Chondrocyte (in vitro differentiated cells): ENCODE measurements at regions not wholly inside any gene's neighbourhood (a gene's known extent, or its start where the extent isn't known, plus 50 kb on each side); places are given as distances from the start of the nearest gene placed in this dataset.

Source experiments
- DNase-seq: peaks from one replicate; pipeline ENCODE4 v3.0.0; 2021; ENCODE audit warnings: mixed read lengths, low spot score
- H3K27ac Mint-ChIP-seq: one replicate; pipeline ENCODE4 v1.8.0; 2021; ENCODE audit warnings: mild to moderate bottlenecking, moderate library complexity, mixed read lengths; ENCODE audit not compliant: unreplicated experiment
- H3K27me3 Mint-ChIP-seq: 2 replicates; pipeline ENCODE4 v1.8.0; 2021; ENCODE audit warnings: low read depth, mixed read lengths
- H3K36me3 Mint-ChIP-seq: 2 replicates; pipeline ENCODE4 v1.8.0; 2021; ENCODE audit warnings: low read depth, mixed read lengths
- H3K4me1 Mint-ChIP-seq: 2 replicates; pipeline ENCODE4 v1.8.0; 2021; ENCODE audit warnings: low read depth, mild to moderate bottlenecking, mixed read lengths
- H3K4me3 Mint-ChIP-seq: one replicate; pipeline ENCODE4 v1.8.0; 2021; ENCODE audit warnings: mild to moderate bottlenecking, moderate library complexity, mixed read lengths; ENCODE audit not compliant: unreplicated experiment
- H3K9me3 Mint-ChIP-seq: 2 replicates; pipeline ENCODE4 v1.8.0; 2021; ENCODE audit warnings: low read depth, mixed read lengths
- CTCF ChIP-seq: fragments of 200-600 bp; sonication (generic); IDR thresholded peaks from 2 replicates; pipeline ENCODE4 v1.5.0; 2021; ENCODE audit warnings: antibody characterized with exemption, mild to moderate bottlenecking, moderate library complexity

- H3K4me1 Mint-ChIP-seq, result peaks cover 11% of the 10 kb centered on the region
- no peak overlapping the region for H3K27ac Mint-ChIP-seq
- DNase-seq, result no peak
- H3K4me3 Mint-ChIP-seq, result no peak overlapping the region
- no peaks in the 10 kb centered on the region for H3K9me3 Mint-ChIP-seq
- no peak for TF ChIP-seq CTCF
- no peaks in the 10 kb centered on the region for H3K36me3 Mint-ChIP-seq
- peaks cover 8% of the 10 kb centered on the region for H3K27me3 Mint-ChIP-seq
These were observed 82.5 kb upstream of the ATF3 start for GRCh38 chr1:212526111-212526491.

GRCh38 chr1:212528501-212528900 lies 80.1 kb upstream of the ATF3 start:
- Mint-ChIP-seq H3K27me3 (peaks cover 21% of the 10 kb centered on the region), H3K36me3 (no peaks in the 10 kb centered on the region), H3K4me1 (peaks cover 11% of the 10 kb centered on the region), H3K9me3 (no peaks in the 10 kb centered on the region), H3K4me3 (no peak overlapping the region), H3K27ac (no peak overlapping the region)
- no peak for TF ChIP-seq CTCF
- no peak for DNase-seq

GRCh38 chr1:212529211-212529741 lies 79.3 kb upstream of the ATF3 start:
- Mint-ChIP-seq H3K36me3 (no peaks in the 10 kb centered on the region), H3K4me3 (no peak overlapping the region), H3K27me3 (peaks cover 24% of the 10 kb centered on the region), H3K4me1 (peaks cover 11% of the 10 kb centered on the region), H3K9me3 (no peaks in the 10 kb centered on the region), H3K27ac (no peak overlapping the region)
- TF ChIP-seq CTCF, result no peak
- DNase-seq, result no peak

GRCh38 chr1:212531267-212531666 lies 77.3 kb upstream of the ATF3 start:
- DNase-seq, result no peak
- Mint-ChIP-seq H3K27me3 (peaks cover 29% of the 10 kb centered on the region), H3K4me3 (no peak overlapping the region), H3K36me3 (no peaks in the 10 kb centered on the region), H3K27ac (no peak overlapping the region), H3K9me3 (no peaks in the 10 kb centered on the region), H3K4me1 (peaks cover 4% of the 10 kb centered on the region)
- no peak for TF ChIP-seq CTCF

GRCh38 chr1:212531796-212532195 lies 76.8 kb upstream of the ATF3 start:
- Mint-ChIP-seq H3K27ac (no peak overlapping the region), H3K4me3 (no peak overlapping the region), H3K4me1 (peaks cover 4% of the 10 kb centered on the region), H3K27me3 (peaks cover 29% of the 10 kb centered on the region), H3K9me3 (no peaks in the 10 kb centered on the region), H3K36me3 (no peaks in the 10 kb centered on the region)
- TF ChIP-seq CTCF, result no peak
- no peak for DNase-seq
